Right atrium auricular region (tissue), 2 donors: ENCODE measurements at regions not wholly inside any gene's neighbourhood (a gene's known extent, or its start where the extent isn't known, plus 50 kb on each side); places are given as distances from the start of the nearest gene placed in this dataset.

Experiments
- DNase-seq: peaks from one replicate; pipeline ENCODE4 v3.0.0-alpha.2; 2019; ENCODE audit warnings: low spot score
- H3K27ac ChIP-seq, 2 donors: fragments of 200-600 bp; sonication (generic); 1 replicate in 1 of 2; 2 replicates in 1 of 2; pipeline ENCODE4 v1.5.1; 2016 to 2019
- H3K27me3 ChIP-seq, 2 donors: fragments of 200-600 bp; sonication (generic); one replicate each; pipeline versions ENCODE4 v1.5.1 to v1.6.0; 2017 to 2019
- H3K36me3 ChIP-seq: fragments of 200-600 bp; sonication (generic); one replicate; pipeline ENCODE4 v1.5.1; 2016
- H3K4me1 ChIP-seq, 2 donors: fragments of 200-600 bp; sonication (generic); one replicate each; pipeline versions ENCODE4 v1.5.1 to v1.6.0; 2017 to 2019
- H3K4me3 ChIP-seq, 2 donors: fragments of 200-600 bp; sonication (generic); 1 replicate in 1 of 2; 2 replicates in 1 of 2; pipeline ENCODE4 v1.5.1; 2017 to 2019; ENCODE audit warnings: mild to moderate bottlenecking in 1 of 2, moderate library complexity in 1 of 2
- H3K9me3 ChIP-seq, 2 donors: fragments of 200-600 bp; sonication (generic); one replicate each; pipeline ENCODE4 v1.5.1; 2019
- CTCF ChIP-seq, 2 donors: fragments of 200-600 bp; sonication (generic); IDR thresholded peaks; one replicate each; pipeline ENCODE4 v1.5.1; 2019; ENCODE audit warnings: antibody characterized with exemption in 2 of 2

DNA sequence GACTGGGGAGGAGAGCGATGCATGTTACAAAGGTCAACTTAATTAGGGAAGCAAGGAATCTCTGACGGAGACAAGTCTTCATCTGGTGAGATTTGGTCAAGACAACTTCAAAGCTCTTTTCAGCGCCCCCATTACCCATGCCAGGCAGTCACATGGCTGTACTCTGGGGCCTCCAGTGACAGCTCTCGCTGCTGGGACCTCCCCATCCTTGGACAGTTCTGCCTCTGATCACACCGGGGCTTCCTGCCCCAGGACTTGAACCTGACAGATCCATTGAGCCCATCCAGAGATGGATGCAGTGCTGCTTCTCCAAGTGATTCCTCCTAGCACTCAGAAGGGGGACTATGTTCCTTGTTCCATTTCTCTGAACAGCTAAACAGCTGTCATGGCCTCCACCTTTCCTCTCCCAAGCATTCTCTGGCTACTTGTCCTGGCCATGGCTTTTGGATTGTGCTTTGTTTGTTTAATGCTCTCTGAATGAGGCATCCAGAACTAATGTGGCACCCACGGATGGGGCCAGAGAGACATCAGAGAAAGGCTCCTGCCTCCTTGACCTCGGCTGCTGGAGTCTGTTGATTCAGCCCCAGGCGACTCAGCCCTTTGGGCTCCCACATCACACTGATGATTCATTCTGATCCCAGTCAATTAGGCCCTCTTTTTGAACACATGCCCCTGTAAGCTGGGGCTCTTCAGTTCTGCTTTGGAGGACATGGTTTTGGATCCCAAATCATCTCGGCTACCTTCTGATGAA, 122.1 kb upstream of the ADAMTS16 start:
- no peak for TF ChIP-seq CTCF (IDR thresholded peaks at IDR 0.05)
- H3K36me3 ChIP-seq: no peaks in the 10 kb centered on the region

GRCh38 chr5:5018578-5018970, 121.6 kb upstream of the ADAMTS16 start:
- H3K27me3 ChIP-seq: no peaks in the 10 kb centered on the region
- no peak for DNase-seq
- H3K27ac ChIP-seq: peak overlapping the region in 1 of 2 donors; percentile 29
- H3K4me3 ChIP-seq: no peak overlapping the region
- TF ChIP-seq CTCF (IDR thresholded peaks at IDR 0.05): no peak
- H3K9me3 ChIP-seq: no peaks in the 10 kb centered on the region
- no peaks in the 10 kb centered on the region for H3K4me1 ChIP-seq
- no peaks in the 10 kb centered on the region for H3K36me3 ChIP-seq

More for the DNA sequence above, 122.1 kb upstream of the ADAMTS16 start:
- H3K4me1 ChIP-seq: no peaks in the 10 kb centered on the region
- no peak overlapping the region for H3K4me3 ChIP-seq
- peak overlapping the region in 1 of 2 donors; percentile 29 for H3K27ac ChIP-seq
- no peaks in the 10 kb centered on the region for H3K9me3 ChIP-seq
- no peak for DNase-seq
- no peaks in the 10 kb centered on the region for H3K27me3 ChIP-seq

- H3K4me1 ChIP-seq: no peaks in the 10 kb centered on the region
- H3K36me3 ChIP-seq: no peaks in the 10 kb centered on the region
- no peak overlapping the region for H3K27ac ChIP-seq
- no peaks in the 10 kb centered on the region for H3K27me3 ChIP-seq
- H3K9me3 ChIP-seq: no peaks in the 10 kb centered on the region
- no peak overlapping the region for H3K4me3 ChIP-seq
- no peak for DNase-seq
- TF ChIP-seq CTCF (IDR thresholded peaks at IDR 0.05): no peak
Observed at GRCh38 chr5:5021436-5021835, 118.7 kb upstream of the ADAMTS16 start.

GRCh38 chr5:5025098-5025773, 114.9 kb upstream of the ADAMTS16 start:
- TF ChIP-seq CTCF (IDR thresholded peaks at IDR 0.05): no peak
- Histone ChIP-seq H3K4me3 (no peak overlapping the region), H3K27me3 (no peaks in the 10 kb centered on the region)

DNA sequence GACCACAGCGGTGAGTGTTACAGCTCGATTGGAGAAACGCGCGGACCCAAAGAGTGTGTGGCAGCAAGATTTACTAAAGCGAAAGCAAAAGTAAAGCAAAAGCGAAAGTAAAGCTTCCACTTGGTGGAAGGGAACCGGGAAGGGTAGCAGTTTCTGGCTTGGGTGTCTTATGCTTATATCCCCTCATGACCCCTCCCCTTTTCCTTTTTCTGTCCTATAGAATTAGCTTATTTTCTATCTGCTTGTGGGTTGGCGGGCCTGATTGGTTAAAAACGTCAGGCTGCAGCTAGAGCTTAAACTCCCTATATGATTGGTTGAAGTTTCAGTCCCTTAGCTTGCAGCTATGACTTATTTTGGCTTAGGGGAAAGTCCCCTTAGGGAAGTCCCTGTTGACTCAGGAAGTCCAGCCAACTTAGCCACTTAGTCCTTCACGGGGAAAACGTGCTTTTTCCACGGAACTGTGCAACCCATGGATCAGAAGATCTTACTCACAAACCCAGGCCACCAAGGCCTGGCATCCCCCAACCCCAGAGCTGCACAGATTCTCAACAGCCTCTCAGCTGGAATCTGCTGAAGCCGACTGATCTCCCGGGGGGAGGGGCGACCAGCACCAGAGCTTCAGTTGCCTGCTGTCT, 114.2 kb upstream of the ADAMTS16 start:
- H3K27me3 ChIP-seq: no peaks in the 10 kb centered on the region
- no peak for DNase-seq
- no peak overlapping the region for H3K4me3 ChIP-seq
- H3K27ac ChIP-seq: no peak overlapping the region
- H3K36me3 ChIP-seq: no peaks in the 10 kb centered on the region
- TF ChIP-seq CTCF (IDR thresholded peaks at IDR 0.05): no peak
- no peaks in the 10 kb centered on the region for H3K4me1 ChIP-seq
- H3K9me3 ChIP-seq: no peaks in the 10 kb centered on the region

More at GRCh38 chr5:5025098-5025773, 114.9 kb upstream of the ADAMTS16 start:
- Histone ChIP-seq H3K36me3 (no peaks in the 10 kb centered on the region), H3K9me3 (no peaks in the 10 kb centered on the region), H3K4me1 (no peaks in the 10 kb centered on the region), H3K27ac (no peak overlapping the region)
- DNase-seq: no peak
